PFSK-1 (cell line): ENCODE measurements at regions not wholly inside any gene's neighbourhood (a gene's known extent, or its start where the extent isn't known, plus 50 kb on each side); places are given as distances from the start of the nearest gene placed in this dataset.

Experiments used
- FOXP2 ChIP-seq: optimal IDR thresholded peaks from 2 replicates; pipeline ENCODE3; 2011; ENCODE audit warnings: borderline replicate concordance, control low read depth, inconsistent platforms; ENCODE audit not compliant: insufficient read depth; ENCODE audit errors: extremely low read length, extremely low read depth
- POLR2AphosphoS5 ChIP-seq: IDR thresholded peaks from 2 replicates; pipeline ENCODE4 v1.6.1; 2012; ENCODE audit warnings: low read depth, mild to moderate bottlenecking, control low read depth, low read length, moderate library complexity
- REST ChIP-seq, 2 experiments: IDR thresholded peaks; 2 replicates each; pipeline versions ENCODE4 v1.6.1 to v1.8.0; 2011 to 2012; ENCODE audit warnings: low read depth in 2 of 2, low read length in 2 of 2, control low read depth in 1 of 2, inconsistent platforms in 1 of 2, mild to moderate bottlenecking in 1 of 2, moderate library complexity in 1 of 2; ENCODE audit not compliant: insufficient read depth in 1 of 2
- SIN3A ChIP-seq: IDR thresholded peaks from 2 replicates; pipeline ENCODE4 v1.6.1; 2012; ENCODE audit warnings: mild to moderate bottlenecking, low read length, moderate library complexity, borderline replicate concordance; ENCODE audit not compliant: insufficient read depth
- TAF1 ChIP-seq: IDR thresholded peaks from 2 replicates; pipeline ENCODE4 v1.6.1; 2012; ENCODE audit warnings: low read length, control low read depth, borderline replicate concordance; ENCODE audit not compliant: insufficient read depth

- no peak for TF ChIP-seq TAF1
Observed at GRCh38 chr11:88415495-88415894, 78.0 kb upstream of the CTSC start.

- TF ChIP-seq SIN3A (no peak), TAF1 (no peak), REST (IDR thresholded peaks at IDR 0.05; ENCODE audit: insufficient read depth in 1 of 2, low read depth in 2 of 2, low read length in 2 of 2) (peak in 1 of 2 experiments; percentile 25; a peak in 1 of 4 replicates), FOXP2 (no peak)
Observed at GRCh38 chr11:88414981-88415413, 77.5 kb upstream of the CTSC start.

- no peak for TF ChIP-seq POLR2AphosphoS5
- peak in 1 of 2 experiments; percentile 80; a peak in 1 of 4 replicates for TF ChIP-seq REST (IDR thresholded peaks at IDR 0.05; ENCODE audit: insufficient read depth in 1 of 2, low read depth in 2 of 2, low read length in 2 of 2)
Observed at GRCh38 chr11:88414385-88414861, 76.9 kb upstream of the CTSC start.

- TF ChIP-seq FOXP2 (no peak), POLR2AphosphoS5 (no peak), REST (IDR thresholded peaks at IDR 0.05; ENCODE audit: insufficient read depth in 1 of 2, low read depth in 2 of 2, low read length in 2 of 2) (no peak), SIN3A (no peak), TAF1 (no peak)
Observed at GRCh38 chr11:88411265-88411664, 73.7 kb upstream of the CTSC start.

DNA sequence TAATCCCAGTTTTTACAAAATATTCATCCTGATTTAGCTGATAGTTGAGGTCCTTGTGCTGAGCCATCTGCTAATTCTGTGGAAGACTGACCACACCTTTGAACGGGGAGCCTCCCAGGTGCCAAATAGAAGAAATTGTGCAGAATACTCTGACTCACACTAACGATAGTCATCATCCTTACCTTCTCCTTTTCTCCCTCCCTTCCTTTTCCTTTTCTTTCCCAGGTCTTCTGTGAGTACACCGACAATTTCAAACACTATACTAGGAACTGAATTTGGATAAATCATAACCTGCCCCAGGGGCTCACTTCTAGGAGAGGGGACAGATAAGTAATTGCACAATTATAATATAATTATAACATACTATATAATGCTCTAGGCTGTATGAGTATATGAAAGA, 73.1 kb upstream of the CTSC start:
- TF ChIP-seq SIN3A (no peak), TAF1 (no peak), POLR2AphosphoS5 (no peak), FOXP2 (no peak), REST (IDR thresholded peaks at IDR 0.05; ENCODE audit: insufficient read depth in 1 of 2, low read depth in 2 of 2, low read length in 2 of 2) (no peak)

DNA sequence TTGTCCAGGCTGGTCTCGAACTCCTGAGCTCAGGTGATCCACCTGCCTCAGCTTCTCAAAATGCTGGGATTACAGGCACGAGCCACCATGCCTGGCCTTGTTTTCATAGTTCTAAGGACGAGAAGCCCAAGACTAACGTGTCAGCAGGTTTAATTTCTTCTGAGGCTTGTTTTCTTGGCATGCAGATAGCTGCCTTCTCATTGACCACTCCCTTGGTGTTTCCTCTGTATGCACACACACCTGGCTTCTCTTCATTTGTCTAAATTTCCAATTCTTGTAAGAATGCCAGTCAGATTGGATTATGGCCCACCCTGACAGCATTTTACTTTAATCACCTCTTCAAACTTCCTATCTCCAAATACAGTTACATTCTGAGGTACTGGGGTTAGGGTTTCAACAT, 72.5 kb upstream of the CTSC start:
- TF ChIP-seq POLR2AphosphoS5: no peak
- TF ChIP-seq TAF1: no peak
- TF ChIP-seq REST (IDR thresholded peaks at IDR 0.05; ENCODE audit: insufficient read depth in 1 of 2, low read depth in 2 of 2, low read length in 2 of 2): no peak
- no peak for TF ChIP-seq FOXP2
- TF ChIP-seq SIN3A: no peak
